ENCODE measurements at regions not wholly inside any gene's neighbourhood (a gene's known extent, or its start where the extent isn't known, plus 50 kb on each side); places are given as distances from the start of the nearest gene placed in this dataset.
"Not testable (repeated sequence)": the region's sequence is repeated elsewhere in the genome, so short reads cannot be mapped to it uniquely, and the experiment has no call there.

DNA sequence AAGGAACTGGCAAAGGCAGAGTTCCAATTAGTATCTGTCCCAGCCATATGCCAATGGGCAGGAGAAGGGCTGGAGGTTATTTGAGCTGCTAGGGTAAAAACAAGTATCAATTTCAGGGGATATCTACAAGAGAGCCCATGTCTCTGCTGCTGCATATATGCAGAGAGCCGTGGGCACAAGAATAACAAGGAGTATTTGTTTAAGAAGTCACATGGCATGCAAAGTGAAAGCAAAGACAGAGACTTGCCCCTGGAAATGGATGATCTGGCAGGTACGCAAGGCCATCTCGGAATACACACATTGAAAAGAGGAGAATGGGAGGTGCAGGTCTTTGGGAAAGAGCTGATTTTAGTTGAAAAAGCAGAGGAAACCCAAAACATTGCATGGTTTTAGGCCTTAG is 170.6 kb downstream of the EVA1A start:
- in situ Hi-C loops (cut with MboI; ENCODE audit: low pct_unique_long_range_greater_than_20kb, low sequenced_read_pairs, unreplicated experiment), result no loop called here
- DNase-seq (ENCODE audit: low spot score), result no peak
- no peak for TF ChIP-seq CTCF (IDR thresholded peaks at IDR 0.05; ENCODE audit: extremely low read depth, insufficient read depth, missing control alignments)

DNA sequence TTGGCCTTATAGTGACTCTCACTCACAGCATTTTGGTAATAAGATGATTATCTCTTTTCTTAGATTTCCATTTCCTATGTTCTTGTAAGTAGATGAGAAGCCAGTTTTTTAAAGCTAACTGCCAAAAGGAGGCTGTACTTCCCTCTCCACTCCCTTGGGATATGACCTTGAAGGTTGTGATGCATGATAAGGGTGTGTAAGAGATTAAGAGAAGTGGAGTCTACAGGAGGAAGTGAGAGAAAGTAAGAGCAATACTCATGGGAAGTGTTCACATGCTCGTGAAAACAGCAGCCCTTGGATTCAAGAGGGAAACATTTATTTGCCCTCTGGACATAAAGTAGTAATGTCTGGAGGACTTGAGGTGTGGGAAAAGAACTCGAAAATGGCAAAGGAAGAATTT is 171.5 kb downstream of the EVA1A start:
- in situ Hi-C loops (cut with MboI; ENCODE audit: low pct_unique_long_range_greater_than_20kb, low sequenced_read_pairs, unreplicated experiment), result no loop called here
- no peak for DNase-seq (ENCODE audit: low spot score)
- no peak for TF ChIP-seq CTCF (IDR thresholded peaks at IDR 0.05; ENCODE audit: extremely low read depth, insufficient read depth, missing control alignments)

- no peak for DNase-seq (ENCODE audit: low spot score)
- TF ChIP-seq CTCF (IDR thresholded peaks at IDR 0.05; ENCODE audit: extremely low read depth, insufficient read depth, missing control alignments), result no peak
- in situ Hi-C loops (cut with MboI; ENCODE audit: low pct_unique_long_range_greater_than_20kb, low sequenced_read_pairs, unreplicated experiment), result no loop called here
Observed at GRCh38 chr2:75381032-75381431, 179.7 kb downstream of the EVA1A start.

- TF ChIP-seq CTCF (IDR thresholded peaks at IDR 0.05; ENCODE audit: extremely low read depth, insufficient read depth, missing control alignments), result no peak
- in situ Hi-C loops (cut with MboI; ENCODE audit: low pct_unique_long_range_greater_than_20kb, low sequenced_read_pairs, unreplicated experiment), result no loop called here
- no peak for DNase-seq (ENCODE audit: low spot score)
Observed at GRCh38 chr2:75379476-75380210, 180.3 kb upstream of the TACR1 start.

DNA sequence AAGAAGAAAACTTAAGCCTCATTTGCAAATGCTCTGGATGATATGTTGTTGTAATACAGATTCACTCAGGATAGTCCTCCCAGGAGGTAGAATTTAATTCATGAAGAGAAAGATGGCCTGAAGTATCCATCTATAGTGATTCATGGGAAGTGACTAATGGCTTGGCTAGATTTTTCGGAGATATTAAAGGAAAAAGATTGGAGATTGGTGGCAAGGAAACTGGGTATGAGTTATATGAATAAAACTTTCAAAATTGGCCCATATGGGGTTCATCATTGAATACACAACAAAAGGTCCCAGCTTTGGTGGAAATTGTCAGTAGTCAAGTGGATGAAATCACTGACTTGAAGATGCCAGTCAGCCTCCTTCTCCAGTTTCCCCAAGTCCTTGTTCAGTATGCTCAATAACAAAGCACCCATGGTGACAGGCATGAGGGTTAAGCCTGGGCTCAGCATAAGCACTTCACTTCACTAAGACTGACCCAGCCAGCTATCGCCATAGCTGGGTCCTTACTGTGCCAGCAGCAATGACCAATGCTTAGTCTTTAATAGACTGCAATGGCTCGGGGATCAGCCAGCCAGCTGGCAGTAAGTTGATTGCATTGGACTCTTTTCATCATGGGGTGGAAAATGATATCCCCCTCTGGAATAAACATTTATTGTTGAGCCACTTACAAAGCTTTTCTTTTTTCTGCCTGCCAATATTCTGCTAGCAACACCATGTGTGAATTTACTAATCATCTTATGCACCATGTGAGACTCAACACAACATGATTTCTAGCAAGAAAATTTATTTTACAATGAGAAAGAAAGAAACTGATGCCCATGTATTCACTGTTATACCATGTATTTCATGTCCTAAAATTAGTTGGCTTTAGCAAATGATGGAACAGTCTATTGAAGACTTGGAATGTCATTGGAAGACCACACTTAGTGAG is 176.6 kb upstream of the TACR1 start:
- no peak for DNase-seq (ENCODE audit: low spot score)
- TF ChIP-seq CTCF (IDR thresholded peaks at IDR 0.05; ENCODE audit: extremely low read depth, insufficient read depth, missing control alignments), result no peak
- in situ Hi-C loops (cut with MboI; ENCODE audit: low pct_unique_long_range_greater_than_20kb, low sequenced_read_pairs, unreplicated experiment), result no loop called here

GRCh38 chr2:75374414-75374957 is 175.2 kb upstream of the TACR1 start:
- in situ Hi-C loops (cut with MboI; ENCODE audit: low pct_unique_long_range_greater_than_20kb, low sequenced_read_pairs, unreplicated experiment); DNase-seq (ENCODE audit: low spot score): not testable (repeated sequence)

GRCh38 chr2:75367401-75367800 is 168.1 kb upstream of the TACR1 start:
- in situ Hi-C loops (cut with MboI; ENCODE audit: low pct_unique_long_range_greater_than_20kb, low sequenced_read_pairs, unreplicated experiment), result no loop called here
- no peak for TF ChIP-seq CTCF (IDR thresholded peaks at IDR 0.05; ENCODE audit: extremely low read depth, insufficient read depth, missing control alignments)
- no peak for DNase-seq (ENCODE audit: low spot score)

Measured in GM13977 (cell line).